ENCODE measurements at regions not wholly inside any gene's neighbourhood (a gene's known extent, or its start where the extent isn't known, plus 50 kb on each side); places are given as distances from the start of the nearest gene placed in this dataset.

DNA sequence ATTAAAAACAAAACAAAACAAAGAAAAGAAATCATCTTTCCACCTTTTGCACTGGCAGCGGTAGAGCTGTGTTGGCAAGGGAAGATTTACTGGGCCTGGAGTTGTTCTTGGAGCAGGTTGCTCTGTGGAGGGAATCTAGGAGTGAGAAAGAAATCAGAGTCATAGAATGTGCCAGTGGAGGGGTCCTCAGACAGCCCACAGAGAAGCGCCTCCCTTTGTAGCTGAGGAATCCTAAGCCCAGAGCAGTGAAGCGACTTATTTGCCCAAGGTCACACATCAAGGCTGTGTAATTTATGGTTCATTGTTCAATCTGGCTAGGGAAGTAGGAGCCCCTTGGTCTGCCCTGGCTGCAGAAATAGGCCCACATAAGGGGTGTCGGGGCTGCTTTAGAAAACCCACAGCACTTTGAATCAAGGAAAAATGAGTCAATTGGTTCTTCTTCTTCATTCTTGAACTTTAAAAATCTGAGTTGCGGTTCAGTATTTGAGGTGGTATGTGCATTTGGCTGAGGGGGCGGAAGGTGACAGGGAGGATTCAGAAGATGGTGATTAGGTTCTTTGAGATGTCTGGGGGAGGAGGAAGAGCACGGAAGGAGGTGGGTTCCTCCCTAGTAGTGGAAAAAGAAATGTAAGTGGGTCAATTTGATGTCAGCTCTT, 253.7 kb downstream of the PTEN start:
- TF ChIP-seq, protein P1, sequence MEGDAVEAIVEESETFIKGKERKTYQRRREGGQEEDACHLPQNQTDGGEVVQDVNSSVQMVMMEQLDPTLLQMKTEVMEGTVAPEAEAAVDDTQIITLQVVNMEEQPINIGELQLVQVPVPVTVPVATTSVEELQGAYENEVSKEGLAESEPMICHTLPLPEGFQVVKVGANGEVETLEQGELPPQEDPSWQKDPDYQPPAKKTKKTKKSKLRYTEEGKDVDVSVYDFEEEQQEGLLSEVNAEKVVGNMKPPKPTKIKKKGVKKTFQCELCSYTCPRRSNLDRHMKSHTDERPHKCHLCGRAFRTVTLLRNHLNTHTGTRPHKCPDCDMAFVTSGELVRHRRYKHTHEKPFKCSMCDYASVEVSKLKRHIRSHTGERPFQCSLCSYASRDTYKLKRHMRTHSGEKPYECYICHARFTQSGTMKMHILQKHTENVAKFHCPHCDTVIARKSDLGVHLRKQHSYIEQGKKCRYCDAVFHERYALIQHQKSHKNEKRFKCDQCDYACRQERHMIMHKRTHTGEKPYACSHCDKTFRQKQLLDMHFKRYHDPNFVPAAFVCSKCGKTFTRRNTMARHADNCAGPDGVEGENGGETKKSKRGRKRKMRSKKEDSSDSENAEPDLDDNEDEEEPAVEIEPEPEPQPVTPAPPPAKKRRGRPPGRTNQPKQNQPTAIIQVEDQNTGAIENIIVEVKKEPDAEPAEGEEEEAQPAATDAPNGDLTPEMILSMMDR (IDR thresholded peaks at IDR 0.05; ENCODE audit: poor library complexity, severe bottlenecking) = no peak
- Histone ChIP-seq H3K27me3 (ENCODE audit: insufficient read depth, poor library complexity, severe bottlenecking) (no peaks in the 10 kb centered on the region), H3K9me3 (ENCODE audit: severe bottlenecking) (no peaks in the 10 kb centered on the region), H3K4me3 (ENCODE audit: severe bottlenecking) (no peak overlapping the region), H3K4me1 (ENCODE audit: insufficient read depth, poor library complexity, severe bottlenecking) (peaks cover 7% of the 10 kb centered on the region), H3K27ac (ENCODE audit: poor library complexity, severe bottlenecking) (no peak overlapping the region), H3K36me3 (ENCODE audit: low read depth) (no peaks in the 10 kb centered on the region)
- no peak for DNase-seq (ENCODE audit: low spot score)
- no peak for ATAC-seq (ENCODE audit: low read depth)

DNA sequence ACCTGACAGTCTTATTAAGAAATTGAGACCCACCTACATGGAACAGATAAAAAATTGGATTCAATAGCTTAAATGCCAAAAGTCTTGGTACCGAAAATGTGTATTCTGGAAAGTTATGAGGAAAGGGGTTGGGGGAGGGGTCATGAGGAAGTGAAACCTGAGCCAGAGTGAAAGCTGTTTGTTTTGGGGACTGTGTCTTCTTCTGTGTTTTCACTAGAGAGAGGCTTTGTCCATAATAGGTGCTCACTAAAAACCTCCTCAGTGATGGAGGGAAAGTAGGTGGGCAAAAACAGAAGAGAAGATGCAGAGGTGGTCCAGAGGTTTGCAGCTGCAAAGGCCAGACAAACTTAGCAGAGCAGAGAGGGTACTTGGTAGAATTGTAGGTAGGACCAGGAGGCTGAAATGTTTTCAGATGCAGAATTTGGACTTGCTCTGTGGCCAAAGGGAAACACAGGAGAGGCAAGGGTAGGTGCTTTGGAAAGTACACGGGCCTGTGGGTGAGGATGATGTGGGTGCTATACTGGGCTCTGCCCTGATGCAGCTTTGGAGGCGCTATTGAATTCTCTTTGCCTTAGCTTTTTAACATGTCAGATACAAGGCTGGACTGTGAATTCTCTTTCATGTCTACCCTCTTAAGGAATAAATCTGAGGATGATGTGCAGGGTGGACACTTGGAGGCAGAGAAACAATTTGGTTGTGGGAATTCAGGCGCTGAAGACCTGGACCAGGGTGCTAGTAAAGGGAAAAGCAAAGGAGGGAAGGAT, 254.6 kb downstream of the PTEN start:
- Histone ChIP-seq H3K27ac (ENCODE audit: poor library complexity, severe bottlenecking) (no peak overlapping the region), H3K4me1 (ENCODE audit: insufficient read depth, poor library complexity, severe bottlenecking) (peaks cover 7% of the 10 kb centered on the region), H3K9me3 (ENCODE audit: severe bottlenecking) (no peaks in the 10 kb centered on the region), H3K4me3 (ENCODE audit: severe bottlenecking) (no peak overlapping the region), H3K36me3 (ENCODE audit: low read depth) (no peaks in the 10 kb centered on the region), H3K27me3 (ENCODE audit: insufficient read depth, poor library complexity, severe bottlenecking) (no peaks in the 10 kb centered on the region)
- TF ChIP-seq, protein P1 (IDR thresholded peaks at IDR 0.05; ENCODE audit: poor library complexity, severe bottlenecking) = peak; percentile 9
- DNase-seq (ENCODE audit: low spot score) = no peak
- ATAC-seq (ENCODE audit: low read depth) = no peak

DNA sequence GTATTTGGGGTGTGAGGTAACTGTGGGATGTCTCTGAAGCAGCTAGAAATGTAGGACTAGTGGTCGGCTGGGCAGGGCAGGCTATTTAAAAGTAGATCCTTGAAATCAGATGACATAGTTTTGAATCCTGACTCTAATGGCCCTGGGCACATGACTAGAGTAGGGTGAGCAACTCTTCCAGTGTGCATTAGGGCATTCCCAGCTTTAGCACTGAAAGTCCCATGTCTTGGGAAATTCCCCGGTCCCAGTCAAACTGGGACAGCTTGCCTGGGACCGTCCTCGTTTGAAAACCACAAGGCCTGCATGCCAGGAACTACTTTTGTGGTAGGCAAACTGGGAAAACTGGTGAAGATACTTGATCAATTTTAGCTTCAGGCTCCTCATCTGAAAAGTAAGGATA, 255.3 kb downstream of the PTEN start:
- Histone ChIP-seq H3K9me3 (ENCODE audit: severe bottlenecking) (no peaks in the 10 kb centered on the region), H3K27ac (ENCODE audit: poor library complexity, severe bottlenecking) (no peak overlapping the region), H3K36me3 (ENCODE audit: low read depth) (no peaks in the 10 kb centered on the region), H3K4me1 (ENCODE audit: insufficient read depth, poor library complexity, severe bottlenecking) (peaks cover 7% of the 10 kb centered on the region), H3K27me3 (ENCODE audit: insufficient read depth, poor library complexity, severe bottlenecking) (no peaks in the 10 kb centered on the region), H3K4me3 (ENCODE audit: severe bottlenecking) (no peak overlapping the region)
- TF ChIP-seq, protein P1 (IDR thresholded peaks at IDR 0.05; ENCODE audit: poor library complexity, severe bottlenecking) = no peak
- DNase-seq (ENCODE audit: low spot score) (no peak), ATAC-seq (ENCODE audit: low read depth) (no peak)

DNA sequence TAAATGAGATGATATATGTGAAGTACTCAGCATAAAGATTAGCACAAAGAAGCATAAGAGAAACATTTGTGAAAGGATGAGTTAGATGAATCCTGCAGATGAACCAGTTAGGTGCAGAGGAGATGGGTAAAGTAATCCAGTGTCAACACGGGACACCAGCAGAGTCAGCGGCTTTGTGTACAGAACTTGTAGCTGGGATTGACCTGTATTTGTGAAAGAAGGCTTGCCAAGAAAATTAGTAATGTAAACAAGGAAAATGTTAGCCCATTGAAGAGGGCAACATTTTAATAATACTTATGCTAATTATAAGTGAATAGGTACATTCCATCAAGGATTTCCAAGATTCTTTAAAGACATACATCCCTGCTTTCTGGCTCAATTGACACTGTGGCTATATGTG, 255.7 kb downstream of the PTEN start:
- Histone ChIP-seq H3K9me3 (ENCODE audit: severe bottlenecking) (no peaks in the 10 kb centered on the region), H3K4me3 (ENCODE audit: severe bottlenecking) (no peak overlapping the region), H3K36me3 (ENCODE audit: low read depth) (no peaks in the 10 kb centered on the region), H3K27ac (ENCODE audit: poor library complexity, severe bottlenecking) (no peak overlapping the region), H3K4me1 (ENCODE audit: insufficient read depth, poor library complexity, severe bottlenecking) (peaks cover 7% of the 10 kb centered on the region), H3K27me3 (ENCODE audit: insufficient read depth, poor library complexity, severe bottlenecking) (no peaks in the 10 kb centered on the region)
- TF ChIP-seq, protein P1 (IDR thresholded peaks at IDR 0.05; ENCODE audit: poor library complexity, severe bottlenecking) = no peak
- DNase-seq (ENCODE audit: low spot score) (no peak), ATAC-seq (ENCODE audit: low read depth) (no peak)

DNA sequence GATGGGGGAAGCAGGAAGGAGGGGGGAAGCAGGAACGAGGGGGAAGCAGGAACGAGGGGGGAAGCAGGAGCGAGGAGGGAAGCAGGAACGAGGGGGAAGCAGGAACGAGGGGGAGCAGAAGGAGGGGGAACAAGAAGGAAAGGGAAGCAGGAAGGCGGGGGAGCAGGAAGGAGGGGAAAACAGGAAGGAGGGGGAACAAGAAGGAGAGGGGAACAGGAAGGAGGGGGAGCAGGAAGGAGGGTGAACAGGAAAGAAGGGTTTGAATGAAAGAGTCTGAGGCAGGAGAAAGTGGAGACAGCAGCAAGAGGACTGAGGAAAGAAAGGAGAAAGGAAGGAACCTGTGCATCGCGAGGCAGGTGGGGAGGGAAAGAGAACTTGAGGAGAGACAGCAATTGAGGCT, 256.6 kb downstream of the PTEN start:
- no peaks in the 10 kb centered on the region for H3K27me3 ChIP-seq (ENCODE audit: insufficient read depth, poor library complexity, severe bottlenecking)
- H3K4me1 ChIP-seq (ENCODE audit: insufficient read depth, poor library complexity, severe bottlenecking) = peaks cover 7% of the 10 kb centered on the region
- no peaks in the 10 kb centered on the region for H3K36me3 ChIP-seq (ENCODE audit: low read depth)
- no peak overlapping the region for H3K4me3 ChIP-seq (ENCODE audit: severe bottlenecking)
- no peak overlapping the region for H3K27ac ChIP-seq (ENCODE audit: poor library complexity, severe bottlenecking)
- no peak for DNase-seq (ENCODE audit: low spot score)
- ATAC-seq (ENCODE audit: low read depth) = no peak
- no peaks in the 10 kb centered on the region for H3K9me3 ChIP-seq (ENCODE audit: severe bottlenecking)
- TF ChIP-seq, protein P1 (IDR thresholded peaks at IDR 0.05; ENCODE audit: poor library complexity, severe bottlenecking) = no peak

Data from RWPE2 (cell line).